Left colon (tissue), 2 donors: ENCODE measurements at regions not wholly inside any gene's neighbourhood (a gene's known extent, or its start where the extent isn't known, plus 50 kb on each side); places are given as distances from the start of the nearest gene placed in this dataset.

Experiments
- ATAC-seq: fragments of 200-7000 bp; cut with Tn5 transposase; one replicate; pipeline ENCODE4 v1.9.1; 2020; ENCODE audit warnings: mild to moderate bottlenecking, moderate library complexity
- DNase-seq, 2 donors: peaks; one replicate each; pipeline ENCODE4 v3.0.0-alpha.2; 2020
- intact Hi-C, 2 donors: fragments of 100-400 bp; cut with DNase I in 1 of 2; cut with micrococcal nuclease in 1 of 2; formaldehyde crosslinking; loops; one replicate each; pipeline versions ENCODE4 v1.11.2 to v1.14.0; 2022; cut with DNase I, micrococcal nuclease
- donor health status: DM: no; HTN: no; CAD: no.
- donor health status: DM: yes; HTN: yes; CAD: no.

- intact Hi-C loops: no loop called here
- DNase-seq (no peak), ATAC-seq (no peak)
Observed at GRCh38 chr21:26351661-26352060, 181.1 kb upstream of the APP start.

DNA sequence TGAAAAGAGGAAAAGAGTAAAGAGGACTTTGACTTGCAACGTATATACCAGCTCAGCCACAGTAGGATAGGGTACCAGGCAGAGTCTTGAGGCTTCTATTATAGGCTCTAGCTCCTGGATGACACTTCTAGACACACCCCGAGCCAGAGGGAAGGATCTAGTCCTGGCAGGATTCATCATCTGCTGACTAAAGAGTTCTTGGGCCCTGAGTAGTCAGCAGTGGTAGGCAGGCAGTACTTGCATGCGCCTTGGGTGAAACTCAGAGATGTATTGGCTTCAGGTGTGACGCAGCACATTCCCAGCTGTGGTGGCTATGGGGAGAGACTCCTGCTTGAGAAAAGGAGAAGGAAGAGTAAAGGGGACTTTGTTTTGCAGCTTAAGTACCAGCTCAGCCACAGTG is 162.3 kb upstream of the APP start:
- ATAC-seq: no peak
- intact Hi-C loops: no loop called here

DNA sequence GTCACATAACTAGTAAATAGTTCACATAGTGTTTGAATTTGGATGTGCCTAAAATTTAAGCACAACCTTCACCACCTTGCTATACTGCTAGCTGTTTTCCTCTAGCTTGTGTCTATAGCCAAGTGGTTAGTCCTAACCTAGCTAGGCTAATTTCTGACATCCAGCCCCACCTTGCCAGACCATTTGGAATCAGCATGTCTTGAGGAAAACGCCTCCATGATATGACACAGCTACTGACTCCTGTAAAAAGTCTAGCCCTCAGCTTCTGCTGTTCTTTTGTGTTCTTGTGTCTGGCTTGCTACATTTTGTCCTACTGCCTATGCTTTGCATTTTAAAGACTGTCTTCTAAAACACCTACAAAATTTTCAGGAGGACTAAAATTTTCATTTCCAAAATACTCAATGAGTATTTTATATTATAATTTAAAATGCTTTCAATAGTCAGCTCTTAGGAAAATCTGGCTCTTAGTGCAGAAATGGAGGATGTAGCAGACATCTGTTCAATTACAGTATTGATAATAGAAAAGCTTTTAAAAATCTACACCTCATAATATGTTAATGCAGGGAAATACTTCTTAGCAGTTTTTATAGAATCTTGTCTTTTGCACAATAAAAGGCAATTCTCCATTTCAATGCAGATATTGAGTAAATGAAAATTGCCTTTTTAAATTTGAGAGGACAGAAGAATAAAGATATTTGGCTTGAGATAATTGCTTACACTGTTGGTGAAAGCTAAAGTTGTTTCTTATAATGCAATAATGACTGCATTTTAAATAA is 160.8 kb upstream of the APP start:
- ATAC-seq (no peak), DNase-seq (no peak)
- intact Hi-C loops: no loop called here

More for the DNA sequence above, 162.3 kb upstream of the APP start:
- DNase-seq: no peak

DNA sequence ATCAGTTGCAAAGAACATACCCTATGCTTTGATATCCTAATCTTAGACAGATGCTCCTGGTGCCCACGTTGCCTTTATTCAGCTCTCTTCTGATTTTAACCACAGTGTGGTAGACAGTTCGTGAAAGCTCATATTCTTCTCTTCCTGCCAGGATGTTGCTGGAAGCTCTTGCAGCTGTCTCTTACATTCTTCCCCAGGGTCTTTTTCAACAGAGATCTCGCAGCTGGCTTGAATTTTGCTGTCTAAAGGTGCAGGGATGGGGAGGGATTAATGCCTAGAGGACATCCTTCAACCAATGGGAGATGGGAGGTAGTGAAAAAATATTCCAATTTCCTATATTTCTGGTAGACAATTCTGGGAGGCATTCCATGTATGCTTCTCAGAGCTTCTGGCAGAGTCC is 150.0 kb upstream of the APP start:
- no peak for DNase-seq
- no peak for ATAC-seq
- intact Hi-C loops: no loop called here

DNA sequence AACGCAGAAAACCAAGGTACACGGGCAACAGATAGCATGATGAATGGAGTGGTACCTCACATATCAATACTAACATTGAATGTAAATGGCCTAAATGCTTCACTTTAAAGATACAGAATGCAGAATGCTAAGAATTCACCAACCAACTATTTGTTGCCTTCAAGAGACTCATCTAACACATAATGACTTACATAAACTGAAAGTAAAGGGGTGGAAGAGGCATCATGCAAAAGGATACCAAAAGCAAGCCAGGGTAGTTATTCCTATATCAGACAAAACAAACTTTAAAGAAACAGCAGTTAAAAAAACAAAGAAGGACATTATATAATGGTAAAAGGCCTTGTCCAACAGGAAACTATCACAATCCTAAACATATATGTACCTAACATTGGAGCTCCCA is 137.1 kb upstream of the APP start:
- no peak for ATAC-seq
- no peak for DNase-seq
- intact Hi-C loops: no loop called here

DNA sequence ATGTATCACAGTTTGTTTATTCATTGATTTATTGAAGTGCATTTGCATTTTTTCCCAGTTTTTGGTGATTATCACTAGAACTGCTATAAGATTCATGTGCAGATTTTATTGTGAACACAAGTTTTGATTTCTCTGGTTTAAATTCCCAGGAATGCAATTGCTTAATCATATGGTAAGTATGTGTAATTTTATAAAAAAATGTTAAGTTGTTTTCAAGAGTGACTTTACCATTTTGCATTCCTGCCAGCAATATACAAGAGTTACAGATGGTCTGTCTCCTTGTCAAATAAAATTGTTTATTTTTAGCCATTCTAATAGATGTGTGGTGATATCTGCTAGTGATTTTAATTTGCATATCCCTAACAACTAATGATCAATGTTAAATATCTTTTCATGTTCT is 127.3 kb upstream of the APP start:
- ATAC-seq (no peak), DNase-seq (no peak)
- intact Hi-C loops: no loop called here

DNA sequence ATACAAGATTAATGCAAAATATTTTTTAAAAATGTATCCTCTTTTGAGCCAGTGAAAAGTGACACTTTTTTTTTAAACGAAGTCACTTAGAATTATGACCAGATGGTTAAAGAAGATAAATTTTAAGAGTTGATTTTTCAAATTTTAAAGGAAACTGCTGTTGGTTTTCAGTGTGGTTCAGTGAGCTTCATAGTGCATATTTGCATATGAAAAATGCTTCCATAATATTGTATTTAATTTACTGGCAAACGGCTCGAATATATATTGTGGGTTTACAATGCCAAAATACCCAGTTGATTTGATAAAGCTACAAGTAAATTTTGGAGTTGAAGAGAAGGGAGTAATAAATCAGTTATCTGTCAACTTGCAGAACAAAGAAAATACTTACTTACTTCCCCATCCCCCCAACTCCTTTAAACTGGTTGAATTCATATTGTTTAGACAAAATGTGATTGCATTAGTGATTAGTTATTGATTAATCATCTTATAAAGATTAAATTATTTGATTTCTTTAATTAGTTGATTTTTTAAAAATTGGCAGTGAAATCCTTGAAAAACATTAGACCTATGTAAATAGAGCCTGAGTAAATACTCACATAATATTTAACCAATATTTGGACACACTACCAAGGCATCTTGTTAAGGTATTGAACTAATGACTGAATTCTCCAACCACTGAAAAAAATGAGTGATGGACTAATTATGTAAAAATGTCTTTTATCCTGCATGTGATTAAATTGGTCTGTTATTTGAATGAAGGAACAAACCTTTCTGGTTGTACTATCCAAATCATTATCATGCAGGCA is 122.8 kb upstream of the APP start:
- ATAC-seq (no peak), DNase-seq (no peak)
- intact Hi-C loops: no loop called here

GRCh38 chr21:26288026-26288425 is 117.5 kb upstream of the APP start:
- intact Hi-C loops: no loop called here
- DNase-seq: no peak
- no peak for ATAC-seq

DNA sequence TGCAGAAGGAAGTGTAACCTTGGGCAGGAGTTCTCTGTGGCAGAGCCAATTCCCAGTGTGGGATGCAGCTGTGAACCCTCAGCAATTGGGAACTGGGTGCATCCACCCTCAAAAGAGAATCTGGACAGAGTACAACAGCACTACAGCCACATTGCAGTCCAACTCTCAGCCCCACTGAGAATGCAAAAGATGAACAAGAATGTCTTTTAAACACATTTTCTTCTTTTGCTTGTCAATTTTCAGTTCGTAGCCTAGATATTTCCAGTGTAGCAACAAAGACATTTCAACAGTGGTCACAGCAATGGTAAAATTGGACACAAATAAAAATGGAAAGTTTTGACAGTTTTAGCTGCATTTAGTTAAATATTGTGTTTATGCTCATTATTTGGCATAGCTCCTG is 114.0 kb upstream of the APP start:
- DNase-seq (no peak), ATAC-seq (no peak)
- intact Hi-C loops: no loop called here

GRCh38 chr21:26282058-26282457 is 111.5 kb upstream of the APP start:
- DNase-seq: no peak
- ATAC-seq: no peak
- intact Hi-C loops: no loop called here

- no peak for ATAC-seq
- no peak for DNase-seq
- intact Hi-C loops: no loop called here
Observed at GRCh38 chr21:26281506-26281905, 110.9 kb upstream of the APP start.

DNA sequence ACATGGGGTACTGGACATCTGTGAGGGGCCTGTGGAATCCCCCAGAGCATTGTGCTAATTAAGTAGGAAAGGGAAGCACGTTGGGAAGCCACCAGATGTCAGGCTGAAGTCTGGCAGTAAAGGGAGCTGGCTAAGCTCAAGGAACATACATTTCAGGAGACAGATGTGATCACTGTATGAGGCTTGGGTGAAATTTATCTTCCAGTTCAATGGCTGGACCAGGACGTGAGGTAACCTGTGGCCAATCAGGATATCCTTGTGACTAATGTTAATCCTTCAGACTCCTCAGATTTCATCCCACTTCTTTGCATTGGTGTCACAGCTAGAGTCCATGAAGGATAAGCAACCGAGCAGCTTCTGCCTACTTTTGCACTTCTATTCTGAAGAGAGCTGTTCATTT is 110.2 kb upstream of the APP start:
- DNase-seq (no peak), ATAC-seq (no peak)
- intact Hi-C loops: no loop called here

DNA sequence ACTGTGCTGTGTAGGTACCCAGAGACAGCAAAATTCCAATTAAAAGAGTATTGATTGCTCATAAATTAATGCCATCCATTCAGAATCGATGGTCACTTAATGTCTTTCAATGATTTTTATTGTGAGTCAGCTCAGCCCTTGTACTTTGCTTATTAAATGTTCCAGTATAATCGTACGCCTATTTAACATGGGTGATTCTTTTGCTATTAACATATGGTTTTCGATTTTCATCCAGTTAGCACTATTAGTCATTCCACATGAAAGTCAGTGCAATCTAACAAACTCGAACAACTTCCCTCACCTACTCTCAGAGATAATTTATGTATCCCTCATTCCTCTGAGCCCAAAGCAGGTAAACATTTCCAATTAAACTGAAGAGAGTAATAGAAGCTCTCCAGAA is 109.6 kb upstream of the APP start:
- DNase-seq: no peak
- intact Hi-C loops: no loop called here

DNA sequence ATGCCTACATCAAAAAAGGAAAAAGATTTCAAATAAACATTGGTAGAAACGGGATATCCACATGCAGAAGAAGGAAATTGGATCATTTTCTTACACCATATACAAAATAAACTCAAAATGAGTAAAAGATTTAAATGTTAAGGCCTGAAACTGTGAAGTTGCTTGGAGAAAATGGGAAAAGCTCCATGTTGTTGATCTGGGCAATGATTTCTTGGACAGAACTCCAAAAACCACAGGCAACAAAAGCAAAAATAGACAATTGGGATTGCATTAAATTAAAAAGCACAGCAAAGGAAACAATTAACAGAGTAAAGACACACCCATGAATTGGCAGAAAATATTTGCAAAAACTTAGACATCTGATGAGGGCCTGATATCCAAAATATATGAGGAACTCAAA is 105.2 kb upstream of the APP start:
- DNase-seq: no peak
- no peak for ATAC-seq
- intact Hi-C loops: no loop called here

More for the DNA sequence above, 109.6 kb upstream of the APP start:
- no peak for ATAC-seq

GRCh38 chr21:26273686-26274313 is 103.2 kb upstream of the APP start:
- ATAC-seq (no peak), DNase-seq (no peak)
- intact Hi-C loops: no loop called here

- ATAC-seq: no peak
- no peak for DNase-seq
- intact Hi-C loops: no loop called here
Observed at GRCh38 chr21:26267389-26267788, 96.8 kb upstream of the APP start.

DNA sequence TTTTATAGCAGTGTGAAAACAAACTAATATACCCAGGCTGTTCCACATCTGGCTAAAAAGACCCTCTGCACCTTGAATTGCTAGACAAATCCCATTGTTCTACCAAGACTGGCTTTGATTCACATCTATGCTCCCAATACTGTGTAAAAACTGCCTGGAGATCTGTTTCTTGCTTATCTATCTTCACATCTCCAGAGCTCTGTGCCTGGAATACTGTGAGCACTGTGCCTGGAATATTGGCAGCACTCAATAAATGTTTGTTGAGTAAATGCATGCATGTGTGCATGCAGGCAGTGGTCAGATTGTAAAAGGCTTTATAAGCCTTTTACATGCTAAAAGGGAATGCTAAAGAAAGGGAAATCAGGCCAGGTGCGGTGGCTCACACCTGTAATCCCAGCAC is 75.5 kb upstream of the APP start:
- intact Hi-C loops: no loop called here
- DNase-seq (no peak), ATAC-seq (no peak)

GRCh38 chr21:26245428-26245827 is 74.9 kb upstream of the APP start:
- DNase-seq: no peak
- intact Hi-C loops: no loop called here
- no peak for ATAC-seq

GRCh38 chr21:26238646-26239045 is 68.1 kb upstream of the APP start:
- DNase-seq (no peak), ATAC-seq (no peak)
- intact Hi-C loops: no loop called here

DNA sequence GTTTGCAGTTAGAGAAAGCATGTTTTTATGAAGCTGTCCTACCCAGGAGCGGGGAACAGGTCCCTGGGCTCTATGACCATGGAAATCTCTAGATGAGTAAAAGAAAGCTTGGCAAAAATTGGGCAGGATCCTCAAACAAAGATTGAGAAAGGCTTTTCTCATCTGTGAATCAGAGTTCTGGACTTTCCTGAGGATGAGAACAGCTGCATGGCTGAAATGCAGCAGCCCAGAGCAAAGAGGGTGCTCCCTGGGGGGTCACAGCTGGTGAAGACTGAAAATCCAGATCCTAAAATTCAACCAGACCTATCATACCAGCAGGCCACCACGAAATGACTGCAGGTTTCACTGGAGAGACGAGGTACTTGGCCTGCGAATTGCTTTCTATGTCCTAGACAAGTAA is 65.7 kb upstream of the APP start:
- intact Hi-C loops: no loop called here
- no peak for ATAC-seq
- no peak for DNase-seq
